GM12878 (cell line): ENCODE measurements at regions not wholly inside any gene's neighbourhood (a gene's known extent, or its start where the extent isn't known, plus 50 kb on each side); places are given as distances from the start of the nearest gene placed in this dataset.
"Not testable (repeated sequence)": the region's sequence is repeated elsewhere in the genome, so short reads cannot be mapped to it uniquely, and the experiment has no call there.

Source experiments
- ATAC-seq: fragments of 200-7000 bp; cut with Tn5 transposase; 3 replicates; pipeline ENCODE4 v1.9.1; 2020; ENCODE audit warnings: mild to moderate bottlenecking, moderate library complexity
- BruUV-seq: library from RNA; stranded (reverse); fragments of 400-500 nt; replicated peaks from 2 replicates; lab custom pipeline; 2021; lab: Mats Ljungman, UMichigan
- CTCF ChIA-PET: fragments of 300-600 bp; sonication (Branson Sonifier 250); formaldehyde crosslinking; extraction: SDS; loops from one replicate; lab custom pipeline; 2021; ENCODE audit warnings: inconsistent platforms; lab: Yijun Ruan, JAX
- POLR2A ChIA-PET: fragments of 350-600 bp; formaldehyde crosslinking; extraction: SDS; loops from one replicate; lab custom pipeline; 2021; ENCODE audit warnings: inconsistent platforms; lab: Charles Lee
- RAD21 ChIA-PET: fragments of 300-600 bp; sonication (Branson Sonifier 250); formaldehyde crosslinking; loops from one replicate; lab custom pipeline; 2023; ENCODE audit warnings: antibody characterized with exemption; ENCODE audit not compliant: unreplicated experiment; lab: Charles Lee
- SMC1A ChIA-PET: fragments of 300-600 bp; sonication (Branson Sonifier 250); formaldehyde crosslinking; loops from one replicate; lab custom pipeline; 2023; ENCODE audit not compliant: unreplicated experiment, uncharacterized antibody; lab: Charles Lee
- DNase-seq: peaks from one replicate; pipeline ENCODE4 v3.0.0-alpha.2; 2011; ENCODE audit warnings: low read depth, low spot score
- FAIRE-seq: peaks from 3 replicates; lab custom pipeline; 2011; peaks lifted over from hg19 to GRCh38; lab: Jason Lieb, UNC
- H2AFZ ChIP-seq: 2 replicates; pipeline ENCODE4 v1.6.0; 2011; ENCODE audit warnings: low read depth, low read length, control low read depth; ENCODE audit not compliant: control insufficient read depth
- H3K27ac ChIP-seq: 2 replicates; pipeline ENCODE4 v1.5.1; 2011; ENCODE audit warnings: control low read depth; ENCODE audit not compliant: control insufficient read depth, insufficient read depth
- H3K27me3 ChIP-seq, 2 experiments: replicated peaks in 1 of 2; 2 replicates each; pipeline versions ENCODE4 v1.6.0 to v1.6.1; 2011; ENCODE audit warnings: low read length in 1 of 2; ENCODE audit not compliant: control insufficient read depth in 2 of 2, insufficient read depth in 2 of 2
- H3K36me3 ChIP-seq, 2 experiments: 2 replicates each; pipeline ENCODE4 v1.5.1; 2011; ENCODE audit warnings: low read length in 1 of 2; ENCODE audit not compliant: control insufficient read depth in 2 of 2, insufficient read depth in 2 of 2
- H3K4me1 ChIP-seq: 2 replicates; pipeline ENCODE4 v1.6.1; 2011; ENCODE audit warnings: mild to moderate bottlenecking, low read length, moderate library complexity, mixed read lengths; ENCODE audit not compliant: control insufficient read depth, insufficient read depth
- H3K4me2 ChIP-seq: 2 replicates; pipeline ENCODE4 v1.6.0; 2011; ENCODE audit warnings: control low read depth; ENCODE audit not compliant: control insufficient read depth, insufficient read depth
- H3K4me3 ChIP-seq: fragments of 200-600 bp; sonication (generic); 2 replicates; pipeline ENCODE4 v1.5.1; 2016
- H3K79me2 ChIP-seq: 2 replicates; pipeline ENCODE4 v1.6.0; 2011; ENCODE audit warnings: low read length; ENCODE audit not compliant: control insufficient read depth, insufficient read depth
- H3K9ac ChIP-seq: 2 replicates; pipeline ENCODE4 v1.8.0; 2011; ENCODE audit warnings: low read length, control low read depth, mixed read lengths; ENCODE audit not compliant: control insufficient read depth, insufficient read depth
- H3K9me3 ChIP-seq: replicated peaks from 3 replicates; pipeline ENCODE4 v1.5.1; 2011; ENCODE audit warnings: mild to moderate bottlenecking, low read length; ENCODE audit not compliant: control insufficient read depth, insufficient read depth
- H4K20me1 ChIP-seq: 2 replicates; pipeline ENCODE4 v1.6.0; 2011; ENCODE audit not compliant: control insufficient read depth, insufficient read depth
- BACH1 ChIP-seq: fragments of 450-650 bp; IDR thresholded peaks from 2 replicates; pipeline ENCODE4 v1.6.1; 2017; ENCODE audit warnings: mild to moderate bottlenecking, borderline replicate concordance
- BCL11A ChIP-seq: IDR thresholded peaks from 2 replicates; pipeline ENCODE4 v1.6.1; 2011; ENCODE audit warnings: low read depth, low read length
- CBFB ChIP-seq: IDR thresholded peaks from 2 replicates; pipeline ENCODE4 v1.6.1; 2016; ENCODE audit warnings: antibody characterized with exemption, low read depth
- CEBPB ChIP-seq, 2 experiments: fragments of 150-350 bp in 1 of 2; IDR thresholded peaks; 2 replicates each; pipeline ENCODE4 v1.6.1; 2012 to 2014; ENCODE audit warnings: low read depth in 2 of 2, low read length in 2 of 2, borderline replicate concordance in 1 of 2, inconsistent platforms in 1 of 2
- CHD1 ChIP-seq: IDR thresholded peaks from 2 replicates; pipeline ENCODE4 v1.6.1; 2012; ENCODE audit warnings: low read depth, low read length, improper control_type of control experiment
- CHD2 ChIP-seq: IDR thresholded peaks from 2 replicates; pipeline ENCODE4 v1.6.1; 2011; ENCODE audit warnings: low read depth, low read length, improper control_type of control experiment, borderline replicate concordance
- E2F4 ChIP-seq: IDR thresholded peaks from 2 replicates; pipeline ENCODE4 v1.6.1; 2012; ENCODE audit warnings: low read depth, low read length, improper control_type of control experiment
- YY1 ChIP-seq: IDR thresholded peaks from 2 replicates; pipeline ENCODE4 v1.6.1; 2011; ENCODE audit warnings: low read depth, mild to moderate bottlenecking, low read length
- ZBED1 ChIP-seq: IDR thresholded peaks from 2 replicates; pipeline ENCODE4 v1.6.1; 2016; ENCODE audit warnings: borderline replicate concordance
- WGBS: methylation state at CpG from one replicate; pipeline ENCODE4 v1.1.6; 2016; ENCODE audit warnings: low lambda C conversion rate; ENCODE audit not compliant: insufficient replicate concordance, insufficient coverage; ENCODE audit errors: missing lambda C conversion rate; 5-methylcytosine and 5-hydroxymethylcytosine counted together
- in situ Hi-C: fragments of 300-500 bp; cut with MboI; formaldehyde crosslinking; loops from 9 replicates; pipeline ENCODE4 v1.14.3; 2018; ENCODE audit warnings: mixed read lengths
- intact Hi-C: fragments of 100-400 bp; cut with micrococcal nuclease; formaldehyde crosslinking; loops from one replicate; pipeline ENCODE4 v1.14.2; 2022; ENCODE audit not compliant: unreplicated experiment

- no peak for TF ChIP-seq BACH1
- no peak for TF ChIP-seq CBFB
Observed at GRCh38 chr11:134840945-134841344, 428.9 kb upstream of the B3GAT1 start (continued).

- H3K9ac ChIP-seq, POLR2A ChIA-PET, H3K4me1 ChIP-seq, H4K20me1 ChIP-seq, H3K27ac ChIP-seq, RAD21 ChIA-PET, BruUV-seq, H3K36me3 ChIP-seq, H3K79me2 ChIP-seq, SMC1A ChIA-PET, H3K27me3 ChIP-seq, ATAC-seq, H2AFZ ChIP-seq, in situ Hi-C loops, DNase-seq, H3K9me3 ChIP-seq, FAIRE-seq, H3K4me2 ChIP-seq, H3K4me3 ChIP-seq, intact Hi-C loops: not testable (repeated sequence)
- CTCF ChIA-PET: interaction anchor here (1.7 kb wide), 1 partner anchor 28 kb away, joined by 5 read pairs; no protein-coding TSS in a partner anchor
- 18% methylated on average over 3 of the region's 4 CpGs for WGBS
Observed at GRCh38 chr11:134840165-134840564, 428.1 kb upstream of the B3GAT1 start.

GRCh38 chr11:134838708-134839107, 426.7 kb upstream of the B3GAT1 start:
- Histone ChIP-seq H4K20me1 (no peaks in the 10 kb centered on the region), H2AFZ (no peak overlapping the region), H3K4me2 (no peak overlapping the region), H3K9me3 (no peaks in the 10 kb centered on the region), H3K79me2 (no peaks in the 10 kb centered on the region), H3K36me3 (no peaks in the 10 kb centered on the region), H3K9ac (no peak overlapping the region), H3K27me3 (no peaks in the 10 kb centered on the region), H3K4me1 (no peaks in the 10 kb centered on the region), H3K27ac (no peak overlapping the region), H3K4me3 (no peak overlapping the region)
- POLR2A ChIA-PET: no interaction called here
- CTCF ChIA-PET: no interaction called here
- DNase-seq (no peak), FAIRE-seq (no peak), ATAC-seq (no peak)
- TF ChIP-seq E2F4 (no peak), ZBED1 (no peak), YY1 (no peak), BCL11A (no peak), CEBPB (IDR thresholded peaks at IDR 0.05; ENCODE audit: borderline replicate concordance in 1 of 2, low read depth in 2 of 2, low read length in 2 of 2) (no peak), CHD2 (no peak), CHD1 (no peak)
- SMC1A ChIA-PET: no interaction called here
- BruUV-seq: no TSS peak
- intact Hi-C loops (no loop called here), in situ Hi-C loops (no loop called here)
- RAD21 ChIA-PET: no interaction called here
- WGBS: 33% methylated on average over 10 of the region's 10 CpGs
